ENCODE measurements at regions not wholly inside any gene's neighbourhood (a gene's known extent, or its start where the extent isn't known, plus 50 kb on each side); places are given as distances from the start of the nearest gene placed in this dataset.

DNA sequence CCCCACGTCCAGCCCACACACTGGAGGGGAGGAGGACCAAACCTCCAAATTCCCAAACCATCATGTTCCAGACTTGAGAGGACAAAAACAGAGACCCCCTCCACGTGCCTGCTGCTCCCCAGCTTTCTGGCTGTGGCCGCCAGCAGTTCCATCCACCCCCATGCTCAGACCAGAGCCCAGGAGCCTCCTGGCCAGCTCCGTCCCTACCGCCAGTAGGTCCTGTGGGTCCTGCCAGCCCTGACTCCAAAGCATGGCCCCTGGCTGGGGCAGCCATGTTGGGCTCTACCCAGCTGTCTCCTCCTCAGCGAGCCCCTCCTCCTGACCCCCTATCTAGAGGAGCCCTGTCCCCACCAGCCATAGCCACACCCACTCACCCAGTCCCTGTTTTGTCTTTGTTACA, 227.3 kb upstream of the RTL1 start:
- no peaks in the 10 kb centered on the region for H3K9me2 ChIP-seq (ENCODE audit: insufficient read depth)
- H2AFZ ChIP-seq: no peak overlapping the region
- H4K20me1 ChIP-seq (replicated peaks; ENCODE audit: insufficient read depth): no peaks in the 10 kb centered on the region
- TF ChIP-seq EZH2phosphoT487 (IDR thresholded peaks at IDR 0.05; ENCODE audit: unreplicated experiment) (no peak), ZNF114 (CRISPR knock-in tag; IDR thresholded peaks at IDR 0.05) (no peak), POLR2AphosphoS5 (IDR thresholded peaks at IDR 0.05; ENCODE audit: low read depth) (no peak)
- TF ChIP-seq, protein P1, sequence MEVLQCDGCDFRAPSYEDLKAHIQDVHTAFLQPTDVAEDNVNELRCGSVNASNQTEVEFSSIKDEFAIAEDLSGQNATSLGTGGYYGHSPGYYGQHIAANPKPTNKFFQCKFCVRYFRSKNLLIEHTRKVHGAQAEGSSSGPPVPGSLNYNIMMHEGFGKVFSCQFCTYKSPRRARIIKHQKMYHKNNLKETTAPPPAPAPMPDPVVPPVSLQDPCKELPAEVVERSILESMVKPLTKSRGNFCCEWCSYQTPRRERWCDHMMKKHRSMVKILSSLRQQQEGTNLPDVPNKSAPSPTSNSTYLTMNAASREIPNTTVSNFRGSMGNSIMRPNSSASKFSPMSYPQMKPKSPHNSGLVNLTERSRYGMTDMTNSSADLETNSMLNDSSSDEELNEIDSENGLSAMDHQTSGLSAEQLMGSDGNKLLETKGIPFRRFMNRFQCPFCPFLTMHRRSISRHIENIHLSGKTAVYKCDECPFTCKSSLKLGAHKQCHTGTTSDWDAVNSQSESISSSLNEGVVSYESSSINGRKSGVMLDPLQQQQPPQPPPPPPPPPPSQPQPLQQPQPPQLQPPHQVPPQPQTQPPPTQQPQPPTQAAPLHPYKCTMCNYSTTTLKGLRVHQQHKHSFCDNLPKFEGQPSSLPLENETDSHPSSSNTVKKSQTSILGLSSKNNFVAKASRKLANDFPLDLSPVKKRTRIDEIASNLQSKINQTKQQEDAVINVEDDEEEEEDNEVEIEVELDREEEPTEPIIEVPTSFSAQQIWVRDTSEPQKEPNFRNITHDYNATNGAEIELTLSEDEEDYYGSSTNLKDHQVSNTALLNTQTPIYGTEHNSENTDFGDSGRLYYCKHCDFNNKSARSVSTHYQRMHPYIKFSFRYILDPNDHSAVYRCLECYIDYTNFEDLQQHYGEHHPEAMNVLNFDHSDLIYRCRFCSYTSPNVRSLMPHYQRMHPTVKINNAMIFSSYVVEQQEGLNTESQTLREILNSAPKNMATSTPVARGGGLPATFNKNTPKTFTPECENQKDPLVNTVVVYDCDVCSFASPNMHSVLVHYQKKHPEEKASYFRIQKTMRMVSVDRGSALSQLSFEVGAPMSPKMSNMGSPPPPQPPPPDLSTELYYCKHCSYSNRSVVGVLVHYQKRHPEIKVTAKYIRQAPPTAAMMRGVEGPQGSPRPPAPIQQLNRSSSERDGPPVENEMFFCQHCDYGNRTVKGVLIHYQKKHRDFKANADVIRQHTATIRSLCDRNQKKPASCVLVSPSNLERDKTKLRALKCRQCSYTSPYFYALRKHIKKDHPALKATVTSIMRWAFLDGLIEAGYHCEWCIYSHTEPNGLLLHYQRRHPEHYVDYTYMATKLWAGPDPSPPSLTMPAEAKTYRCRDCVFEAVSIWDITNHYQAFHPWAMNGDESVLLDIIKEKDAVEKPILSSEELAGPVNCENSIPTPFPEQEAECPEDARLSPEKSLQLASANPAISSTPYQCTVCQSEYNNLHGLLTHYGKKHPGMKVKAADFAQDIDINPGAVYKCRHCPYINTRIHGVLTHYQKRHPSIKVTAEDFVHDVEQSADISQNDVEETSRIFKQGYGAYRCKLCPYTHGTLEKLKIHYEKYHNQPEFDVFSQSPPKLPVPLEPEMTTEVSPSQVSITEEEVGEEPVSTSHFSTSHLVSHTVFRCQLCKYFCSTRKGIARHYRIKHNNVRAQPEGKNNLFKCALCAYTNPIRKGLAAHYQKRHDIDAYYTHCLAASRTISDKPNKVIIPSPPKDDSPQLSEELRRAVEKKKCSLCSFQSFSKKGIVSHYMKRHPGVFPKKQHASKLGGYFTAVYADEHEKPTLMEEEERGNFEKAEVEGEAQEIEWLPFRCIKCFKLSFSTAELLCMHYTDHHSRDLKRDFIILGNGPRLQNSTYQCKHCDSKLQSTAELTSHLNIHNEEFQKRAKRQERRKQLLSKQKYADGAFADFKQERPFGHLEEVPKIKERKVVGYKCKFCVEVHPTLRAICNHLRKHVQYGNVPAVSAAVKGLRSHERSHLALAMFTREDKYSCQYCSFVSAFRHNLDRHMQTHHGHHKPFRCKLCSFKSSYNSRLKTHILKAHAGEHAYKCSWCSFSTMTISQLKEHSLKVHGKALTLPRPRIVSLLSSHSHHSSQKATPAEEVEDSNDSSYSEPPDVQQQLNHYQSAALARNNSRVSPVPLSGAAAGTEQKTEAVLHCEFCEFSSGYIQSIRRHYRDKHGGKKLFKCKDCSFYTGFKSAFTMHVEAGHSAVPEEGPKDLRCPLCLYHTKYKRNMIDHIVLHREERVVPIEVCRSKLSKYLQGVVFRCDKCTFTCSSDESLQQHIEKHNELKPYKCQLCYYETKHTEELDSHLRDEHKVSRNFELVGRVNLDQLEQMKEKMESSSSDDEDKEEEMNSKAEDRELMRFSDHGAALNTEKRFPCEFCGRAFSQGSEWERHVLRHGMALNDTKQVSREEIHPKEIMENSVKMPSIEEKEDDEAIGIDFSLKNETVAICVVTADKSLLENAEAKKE (CRISPR knock-in tag; IDR thresholded peaks at IDR 0.05): no peak
- TF ChIP-seq, protein P2, sequence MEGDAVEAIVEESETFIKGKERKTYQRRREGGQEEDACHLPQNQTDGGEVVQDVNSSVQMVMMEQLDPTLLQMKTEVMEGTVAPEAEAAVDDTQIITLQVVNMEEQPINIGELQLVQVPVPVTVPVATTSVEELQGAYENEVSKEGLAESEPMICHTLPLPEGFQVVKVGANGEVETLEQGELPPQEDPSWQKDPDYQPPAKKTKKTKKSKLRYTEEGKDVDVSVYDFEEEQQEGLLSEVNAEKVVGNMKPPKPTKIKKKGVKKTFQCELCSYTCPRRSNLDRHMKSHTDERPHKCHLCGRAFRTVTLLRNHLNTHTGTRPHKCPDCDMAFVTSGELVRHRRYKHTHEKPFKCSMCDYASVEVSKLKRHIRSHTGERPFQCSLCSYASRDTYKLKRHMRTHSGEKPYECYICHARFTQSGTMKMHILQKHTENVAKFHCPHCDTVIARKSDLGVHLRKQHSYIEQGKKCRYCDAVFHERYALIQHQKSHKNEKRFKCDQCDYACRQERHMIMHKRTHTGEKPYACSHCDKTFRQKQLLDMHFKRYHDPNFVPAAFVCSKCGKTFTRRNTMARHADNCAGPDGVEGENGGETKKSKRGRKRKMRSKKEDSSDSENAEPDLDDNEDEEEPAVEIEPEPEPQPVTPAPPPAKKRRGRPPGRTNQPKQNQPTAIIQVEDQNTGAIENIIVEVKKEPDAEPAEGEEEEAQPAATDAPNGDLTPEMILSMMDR (conservative IDR thresholded peaks at IDR 0.05; ENCODE audit: low read depth in 2 of 2): no peak
- H3K4me1 Mint-ChIP-seq: peaks cover 5% of the 10 kb centered on the region; the same call in 1 of the 3 replicates
- no peak overlapping the region for H3K4me3 ChIP-seq
- H3K27ac ChIP-seq (ENCODE audit: low read depth): no peak overlapping the region
- no peak overlapping the region for H3K27ac Mint-ChIP-seq
- no peaks in the 10 kb centered on the region for H3K36me3 Mint-ChIP-seq (ENCODE audit: low read depth)
- H3K79me2 ChIP-seq (replicated peaks; ENCODE audit: insufficient read depth): no peaks in the 10 kb centered on the region
- no peak overlapping the region for H3K4me2 ChIP-seq
- no peaks in the 10 kb centered on the region for H3F3A ChIP-seq (replicated peaks; ENCODE audit: low read depth)
- H3K4me3 Mint-ChIP-seq: no peak overlapping the region
- DNase-seq (ENCODE audit: low spot score) (no peak), ATAC-seq (no peak; the same call in 2 of the 3 replicates)
- peaks cover 11% of the 10 kb centered on the region for H3K27me3 Mint-ChIP-seq (ENCODE audit: insufficient read depth, low read depth, poor library complexity)
- no peaks in the 10 kb centered on the region for H3K27me3 ChIP-seq (ENCODE audit: insufficient read depth)
- no peaks in the 10 kb centered on the region for H3K4me1 ChIP-seq (ENCODE audit: insufficient read depth)
- no peaks in the 10 kb centered on the region for H3K36me3 ChIP-seq (ENCODE audit: insufficient read depth)
- H3K9me3 Mint-ChIP-seq: peaks cover 3% of the 10 kb centered on the region; the same call in 1 of the 3 replicates
